22Rv1 (cell line): ENCODE measurements at regions not wholly inside any gene's neighbourhood (a gene's known extent, or its start where the extent isn't known, plus 50 kb on each side); places are given as distances from the start of the nearest gene placed in this dataset.

Experiments
- H3K27ac ChIP-seq: fragments of 450-650 bp; 2 replicates; pipeline ENCODE4 v1.5.1; 2017
- CTCF ChIP-seq: fragments of 450-650 bp; IDR thresholded peaks from 2 replicates; pipeline ENCODE4 v1.5.1; 2017; ENCODE audit warnings: mild to moderate bottlenecking
- ZFX ChIP-seq: fragments of 450-650 bp; IDR thresholded peaks from 2 replicates; pipeline ENCODE4 v1.6.1; 2017; ENCODE audit warnings: antibody characterized with exemption, borderline replicate concordance

GRCh38 chr12:91613223-91613779 lies 430.7 kb upstream of the DCN start:
- TF ChIP-seq ZFX (no peak), CTCF (no peak)

GRCh38 chr12:91610561-91610960 lies 427.9 kb upstream of the DCN start:
- no peak for TF ChIP-seq CTCF
- TF ChIP-seq ZFX: no peak
- no peak overlapping the region for H3K27ac ChIP-seq

More at GRCh38 chr12:91613223-91613779, 430.7 kb upstream of the DCN start:
- no peak overlapping the region for H3K27ac ChIP-seq

- H3K27ac ChIP-seq: no peak overlapping the region
- no peak for TF ChIP-seq ZFX
- no peak for TF ChIP-seq CTCF
Observed at GRCh38 chr12:91609283-91609682, 426.7 kb upstream of the DCN start.

- no peak overlapping the region for H3K27ac ChIP-seq
- TF ChIP-seq ZFX: no peak
- TF ChIP-seq CTCF: no peak
Observed at GRCh38 chr12:91608542-91608941, 425.9 kb upstream of the DCN start.

GRCh38 chr12:91606662-91607377 lies 424.2 kb upstream of the DCN start:
- no peak overlapping the region for H3K27ac ChIP-seq
- TF ChIP-seq ZFX (no peak), CTCF (no peak)

- TF ChIP-seq ZFX: no peak
- TF ChIP-seq CTCF: no peak
- no peak overlapping the region for H3K27ac ChIP-seq
Observed at GRCh38 chr12:91604897-91605296, 422.3 kb upstream of the DCN start.

GRCh38 chr12:91603060-91603459 lies 420.4 kb upstream of the DCN start:
- no peak for TF ChIP-seq ZFX
- TF ChIP-seq CTCF: no peak
- no peak overlapping the region for H3K27ac ChIP-seq
